CD4-positive, alpha-beta T cell (primary cell): ENCODE measurements at regions not wholly inside any gene's neighbourhood (a gene's known extent, or its start where the extent isn't known, plus 50 kb on each side); places are given as distances from the start of the nearest gene placed in this dataset.

Experiments
- ATAC-seq: fragments of 200-7000 bp; cut with Tn5 transposase; one replicate; pipeline ENCODE4 v1.10.0; 2022; ENCODE audit warnings: mild to moderate bottlenecking; ENCODE audit not compliant: poor library complexity
- CTCF ChIA-PET: fragments of 350-600 bp; sonication (Branson Sonifier 250); formaldehyde crosslinking; loops from one replicate; lab custom pipeline; 2021; ENCODE audit warnings: antibody characterized with exemption, inconsistent platforms; lab: Charles Lee
- POLR2A ChIA-PET: fragments of 350-600 bp; sonication (Branson Sonifier 250); formaldehyde crosslinking; loops from one replicate; lab custom pipeline; 2021; ENCODE audit warnings: antibody characterized with exemption, inconsistent platforms; lab: Charles Lee
- DNase-seq, 14 experiments: peaks; one replicate each; pipeline ENCODE4 v3.0.0-alpha.2; 2013 to 2020; ENCODE audit warnings: mixed read lengths in 2 of 14
- H3K27ac ChIP-seq, 2 donors: one replicate each; pipeline versions ENCODE4 v1.5.1 to v1.7.0; 2013; ENCODE audit warnings: low read length in 2 of 2, low read depth in 1 of 2, mild to moderate bottlenecking in 1 of 2
- H3K27me3 ChIP-seq, 2 experiments: 1 replicate in 1 of 2; 2 replicates in 1 of 2; pipeline versions ENCODE4 v1.6.1 to v1.7.0; 2013; ENCODE audit warnings: low read length in 2 of 2, control low read depth in 1 of 2, mild to moderate bottlenecking in 1 of 2, moderate library complexity in 1 of 2; ENCODE audit not compliant: insufficient read depth in 2 of 2, control insufficient read depth in 1 of 2
- H3K36me3 ChIP-seq: one replicate; pipeline ENCODE4 v1.6.1; 2013; ENCODE audit warnings: low read length, control low read depth; ENCODE audit not compliant: insufficient read depth
- H3K4me1 ChIP-seq: one replicate; pipeline ENCODE4 v1.6.1; 2013; ENCODE audit warnings: low read length, control low read depth; ENCODE audit not compliant: insufficient read depth
- H3K4me3 ChIP-seq: one replicate; pipeline ENCODE4 v1.5.1; 2013; ENCODE audit warnings: mild to moderate bottlenecking, low read length, moderate library complexity
- H3K9me3 ChIP-seq, 2 experiments: 1 replicate in 1 of 2; 2 replicates in 1 of 2; pipeline versions ENCODE4 v1.6.1 to v1.7.0; 2013; ENCODE audit warnings: low read length in 2 of 2, mild to moderate bottlenecking in 2 of 2, control low read depth in 1 of 2, moderate library complexity in 1 of 2; ENCODE audit not compliant: control insufficient read depth in 1 of 2, insufficient read depth in 1 of 2
- H3K27ac Mint-ChIP-seq: one replicate; pipeline ENCODE4 v1.8.0; 2020; ENCODE audit warnings: mixed read lengths
- H3K27me3 Mint-ChIP-seq: one replicate; pipeline ENCODE4 v1.8.0; 2021; ENCODE audit warnings: mixed read lengths
- H3K36me3 Mint-ChIP-seq: one replicate; pipeline ENCODE4 v1.8.0; 2021; ENCODE audit warnings: low read depth, mixed read lengths
- H3K4me1 Mint-ChIP-seq: one replicate; pipeline ENCODE4 v1.8.0; 2021; ENCODE audit warnings: low read depth, mixed read lengths
- H3K4me3 Mint-ChIP-seq: one replicate; pipeline ENCODE4 v1.8.0; 2020; ENCODE audit warnings: mild to moderate bottlenecking, mixed read lengths
- H3K9me3 Mint-ChIP-seq: one replicate; pipeline ENCODE4 v1.8.0; 2020; ENCODE audit warnings: mixed read lengths
- intact Hi-C, 2 experiments: fragments of 100-400 bp; cut with DNase I in 1 of 2; cut with micrococcal nuclease in 1 of 2; formaldehyde crosslinking; loops; one replicate each; pipeline versions ENCODE4 v1.15.1 to v1.9.0; 2023 to 2025; cut with DNase I, micrococcal nuclease
- TF ChIP-seq, protein P1 (sequence below): fragments of 200-600 bp; IDR thresholded peaks from one replicate; pipeline ENCODE4 v1.8.0; 2022; ENCODE audit warnings: antibody characterized with exemption, mild to moderate bottlenecking

DNA sequence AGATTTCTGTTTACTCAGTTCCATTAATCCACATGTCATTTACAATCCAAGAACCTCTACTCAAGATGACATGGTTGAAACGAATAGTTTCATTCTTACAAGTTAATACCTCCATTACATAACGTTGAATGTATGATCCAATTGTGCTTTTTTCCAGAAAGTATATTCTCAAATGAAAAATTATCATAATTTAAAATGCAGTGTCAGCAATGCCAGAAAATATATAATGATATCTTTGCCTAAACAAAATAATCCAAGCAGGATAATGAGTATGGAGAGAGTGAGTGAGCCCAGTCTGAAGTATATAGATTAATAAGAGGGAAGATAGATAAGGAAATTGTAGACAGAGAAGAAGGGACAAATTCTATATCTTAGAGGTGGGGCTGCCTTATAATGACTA, 505.0 kb downstream of the CENPC start:
- POLR2A ChIA-PET = no interaction called here
- H3K4me3 Mint-ChIP-seq = no peak overlapping the region

DNA sequence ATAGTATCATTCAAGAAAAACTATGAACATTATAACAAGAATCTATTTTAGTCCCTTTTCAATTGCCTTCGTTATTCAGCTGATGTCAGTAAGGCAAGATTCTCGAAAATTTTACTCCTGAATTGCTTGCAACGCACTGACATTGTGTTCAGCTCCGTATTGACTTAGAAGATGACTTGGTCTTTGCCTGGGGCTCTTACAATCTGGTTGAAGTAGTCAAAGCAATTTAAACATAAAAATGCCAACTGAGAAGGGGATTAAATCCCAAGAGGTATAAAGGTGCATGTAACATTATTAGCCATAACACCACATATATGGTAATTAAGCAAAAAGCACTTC, 507.1 kb downstream of the CENPC start:
- CTCF ChIA-PET = no interaction called here
- H3K9me3 Mint-ChIP-seq = peaks cover 10% of the 10 kb centered on the region
- H3K27me3 Mint-ChIP-seq = no peaks in the 10 kb centered on the region
- H3K4me1 Mint-ChIP-seq = no peaks in the 10 kb centered on the region
- Histone ChIP-seq H3K9me3 (no peaks in the 10 kb centered on the region), H3K27me3 (no peaks in the 10 kb centered on the region), H3K36me3 (no peaks in the 10 kb centered on the region), H3K27ac (no peak overlapping the region), H3K4me1 (no peaks in the 10 kb centered on the region), H3K4me3 (no peak overlapping the region)
- POLR2A ChIA-PET = no interaction called here
- TF ChIP-seq, protein P1, sequence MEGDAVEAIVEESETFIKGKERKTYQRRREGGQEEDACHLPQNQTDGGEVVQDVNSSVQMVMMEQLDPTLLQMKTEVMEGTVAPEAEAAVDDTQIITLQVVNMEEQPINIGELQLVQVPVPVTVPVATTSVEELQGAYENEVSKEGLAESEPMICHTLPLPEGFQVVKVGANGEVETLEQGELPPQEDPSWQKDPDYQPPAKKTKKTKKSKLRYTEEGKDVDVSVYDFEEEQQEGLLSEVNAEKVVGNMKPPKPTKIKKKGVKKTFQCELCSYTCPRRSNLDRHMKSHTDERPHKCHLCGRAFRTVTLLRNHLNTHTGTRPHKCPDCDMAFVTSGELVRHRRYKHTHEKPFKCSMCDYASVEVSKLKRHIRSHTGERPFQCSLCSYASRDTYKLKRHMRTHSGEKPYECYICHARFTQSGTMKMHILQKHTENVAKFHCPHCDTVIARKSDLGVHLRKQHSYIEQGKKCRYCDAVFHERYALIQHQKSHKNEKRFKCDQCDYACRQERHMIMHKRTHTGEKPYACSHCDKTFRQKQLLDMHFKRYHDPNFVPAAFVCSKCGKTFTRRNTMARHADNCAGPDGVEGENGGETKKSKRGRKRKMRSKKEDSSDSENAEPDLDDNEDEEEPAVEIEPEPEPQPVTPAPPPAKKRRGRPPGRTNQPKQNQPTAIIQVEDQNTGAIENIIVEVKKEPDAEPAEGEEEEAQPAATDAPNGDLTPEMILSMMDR = no peak
- no peak overlapping the region for H3K4me3 Mint-ChIP-seq
- intact Hi-C loops = no loop called here
- no peaks in the 10 kb centered on the region for H3K36me3 Mint-ChIP-seq
- no peak overlapping the region for H3K27ac Mint-ChIP-seq
- ATAC-seq (no peak), DNase-seq (no peak)

More for the DNA sequence above, 505.0 kb downstream of the CENPC start:
- H3K27me3 Mint-ChIP-seq = no peaks in the 10 kb centered on the region
- H3K27ac ChIP-seq = no peak overlapping the region
- ATAC-seq (no peak), DNase-seq (no peak)
- no peaks in the 10 kb centered on the region for H3K4me1 ChIP-seq
- TF ChIP-seq, protein P1 = no peak
- H3K36me3 ChIP-seq = no peaks in the 10 kb centered on the region
- H3K27ac Mint-ChIP-seq = no peak overlapping the region
- H3K27me3 ChIP-seq = no peaks in the 10 kb centered on the region
- CTCF ChIA-PET = no interaction called here
- intact Hi-C loops = no loop called here
- H3K4me1 Mint-ChIP-seq = no peaks in the 10 kb centered on the region
- H3K36me3 Mint-ChIP-seq = no peaks in the 10 kb centered on the region
- H3K4me3 ChIP-seq = no peak overlapping the region
- H3K9me3 Mint-ChIP-seq = peaks cover 6% of the 10 kb centered on the region
- H3K9me3 ChIP-seq = no peaks in the 10 kb centered on the region

DNA sequence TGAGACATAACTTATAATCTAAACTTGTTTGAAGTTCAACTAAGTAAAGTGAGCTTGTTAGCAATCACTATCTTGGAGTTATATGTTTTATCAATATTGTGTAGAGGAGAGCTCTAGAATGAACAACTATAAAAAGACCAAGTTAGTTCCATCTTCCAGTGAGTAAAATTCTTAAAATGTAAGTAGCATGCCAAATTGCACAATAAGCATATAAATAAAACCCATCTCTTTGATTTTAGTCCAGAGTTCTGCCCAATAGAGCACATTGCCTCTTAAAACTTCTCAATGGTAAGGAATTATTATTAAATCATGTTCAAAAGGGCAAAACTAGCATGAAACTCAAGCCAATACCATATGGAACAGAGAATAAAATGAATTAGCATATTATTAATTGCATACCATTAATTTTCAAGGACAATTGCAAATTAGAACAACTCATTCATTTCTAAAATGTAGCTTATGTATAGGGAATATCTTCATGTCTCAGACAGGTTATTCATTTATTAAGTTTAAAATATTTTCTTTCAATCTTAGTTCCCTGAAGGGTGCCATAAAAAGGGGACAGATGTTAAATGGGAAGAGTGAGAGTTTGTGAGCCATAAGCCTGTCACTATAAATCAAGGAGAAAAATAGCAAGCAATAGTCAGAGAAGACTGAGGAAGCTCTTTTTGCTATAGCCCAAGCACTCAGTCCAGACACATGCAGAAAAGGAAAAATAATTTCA, 507.6 kb downstream of the CENPC start:
- ChIA-PET POLR2A (no interaction called here), CTCF (no interaction called here)
- Mint-ChIP-seq H3K4me3 (no peak overlapping the region), H3K36me3 (no peaks in the 10 kb centered on the region), H3K27me3 (no peaks in the 10 kb centered on the region), H3K4me1 (no peaks in the 10 kb centered on the region), H3K27ac (no peak overlapping the region), H3K9me3 (peaks cover 11% of the 10 kb centered on the region)
- Histone ChIP-seq H3K4me1 (no peaks in the 10 kb centered on the region), H3K36me3 (no peaks in the 10 kb centered on the region), H3K27ac (no peak overlapping the region), H3K9me3 (no peaks in the 10 kb centered on the region), H3K4me3 (no peak overlapping the region), H3K27me3 (no peaks in the 10 kb centered on the region)
- TF ChIP-seq, protein P1 = no peak
- no peak for DNase-seq
- no peak for ATAC-seq
- intact Hi-C loops = no loop called here
